Mesodermal cell (in vitro differentiated cells): ENCODE measurements at regions not wholly inside any gene's neighbourhood (a gene's known extent, or its start where the extent isn't known, plus 50 kb on each side); places are given as distances from the start of the nearest gene placed in this dataset.
"Not testable (repeated sequence)": the region's sequence is repeated elsewhere in the genome, so short reads cannot be mapped to it uniquely, and the experiment has no call there.

Source experiments
- H3K27ac ChIP-seq: 2 replicates; pipeline ENCODE4 v1.7.0; 2013; ENCODE audit warnings: mild to moderate bottlenecking, low read depth, low read length, moderate library complexity; ENCODE audit not compliant: severe bottlenecking
- H3K36me3 ChIP-seq: 2 replicates; pipeline ENCODE4 v1.7.1; 2013; ENCODE audit warnings: mild to moderate bottlenecking, low read length, moderate library complexity; ENCODE audit not compliant: control insufficient read depth, insufficient read depth
- H3K4me1 ChIP-seq: one replicate; pipeline ENCODE4 v1.7.1; 2013; ENCODE audit warnings: mild to moderate bottlenecking, low read length; ENCODE audit not compliant: insufficient read depth, control insufficient read depth, poor library complexity, severe bottlenecking
- H3K4me3 ChIP-seq: 2 replicates; pipeline ENCODE4 v1.7.0; 2013; ENCODE audit warnings: low read length, control low read depth, mild to moderate bottlenecking; ENCODE audit not compliant: insufficient read depth, poor library complexity, severe bottlenecking; ENCODE audit errors: extremely low read depth
- H3K9me3 ChIP-seq: 2 replicates; pipeline ENCODE4 v1.7.1; 2013; ENCODE audit warnings: mild to moderate bottlenecking, low read length, moderate library complexity; ENCODE audit not compliant: control insufficient read depth
- WGBS, 2 experiments: methylation state at CpG; one replicate each; pipeline ENCODE4 v1.1.5; 2013; ENCODE audit warnings: missing lambda C conversion rate in 2 of 2; ENCODE audit not compliant: insufficient coverage in 2 of 2; 5-methylcytosine and 5-hydroxymethylcytosine counted together

DNA sequence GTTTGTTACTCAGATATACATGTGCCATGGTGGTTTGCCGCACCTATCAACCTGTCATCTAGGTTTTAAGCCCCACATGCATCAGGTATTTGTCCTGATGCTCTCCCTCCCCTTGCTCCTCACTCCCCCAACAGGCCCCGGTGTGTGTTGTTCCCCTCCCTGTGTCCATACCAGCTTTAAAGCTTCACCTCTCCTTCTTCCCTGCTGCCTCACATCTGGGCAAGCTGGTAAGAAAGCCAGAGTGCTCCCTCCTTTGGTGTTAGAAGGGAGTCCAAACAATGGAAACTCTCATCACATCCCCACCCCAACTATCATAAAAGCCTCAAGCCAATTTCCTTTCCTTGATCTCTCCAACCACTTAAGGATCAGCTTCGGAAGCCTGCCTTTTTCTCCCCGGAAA is 1115.6 kb upstream of the GOT2 start:
- Histone ChIP-seq H3K9me3 (peaks cover under 1% of the 10 kb centered on the region), H3K36me3 (no peaks in the 10 kb centered on the region), H3K4me3 (no peak overlapping the region), H3K4me1 (no peaks in the 10 kb centered on the region), H3K27ac (no peak overlapping the region)
- WGBS, 2 experiments, result 50 to 65% methylated on average over 2 of the region's 4 CpGs

DNA sequence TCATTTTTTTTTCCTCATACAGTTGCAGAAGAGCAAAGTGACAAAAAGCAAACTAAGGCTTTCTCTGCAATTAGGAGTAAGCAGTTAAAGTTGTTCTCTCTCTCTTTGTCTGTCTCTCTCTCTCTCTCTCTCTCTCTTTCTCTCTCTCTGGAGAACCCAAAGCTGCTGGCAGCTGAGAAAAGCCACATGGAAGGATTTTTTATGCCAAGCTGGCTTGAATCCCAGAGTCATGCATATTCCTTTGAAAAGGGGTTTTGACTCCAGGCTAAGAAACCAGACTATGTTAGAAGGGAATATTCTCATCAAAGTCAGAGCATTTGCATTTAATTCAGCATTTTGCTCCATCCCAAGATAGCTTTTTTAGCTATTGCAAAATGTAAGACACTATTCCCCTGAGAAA is 1114.2 kb upstream of the GOT2 start:
- H3K36me3 ChIP-seq, result no peaks in the 10 kb centered on the region
- peaks cover 3% of the 10 kb centered on the region for H3K9me3 ChIP-seq
- no peaks in the 10 kb centered on the region for H3K4me1 ChIP-seq
- H3K4me3 ChIP-seq, result no peak overlapping the region
- no peak overlapping the region for H3K27ac ChIP-seq

DNA sequence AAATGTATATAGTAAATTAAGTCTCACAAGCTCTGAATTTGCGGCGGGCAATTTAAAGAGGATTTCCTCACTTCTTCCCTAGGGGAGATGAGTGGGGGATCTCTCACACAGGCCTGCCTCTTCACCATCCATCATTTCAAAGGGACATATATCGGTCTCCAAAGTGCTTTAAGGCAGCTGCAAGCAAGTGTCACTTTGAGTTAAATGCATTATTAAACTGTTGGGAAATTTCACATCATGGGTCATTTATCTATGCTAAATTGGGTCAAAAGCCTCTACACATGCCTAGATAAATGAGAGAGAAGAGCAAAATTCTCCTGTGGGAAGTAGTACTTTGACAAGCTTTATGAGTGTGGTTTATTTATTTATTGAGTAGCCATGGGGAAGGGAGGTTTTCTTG is 1106.1 kb upstream of the GOT2 start:
- Histone ChIP-seq H3K36me3 (no peaks in the 10 kb centered on the region), H3K9me3 (peaks cover 3% of the 10 kb centered on the region), H3K4me3 (no peak overlapping the region), H3K27ac (no peak overlapping the region), H3K4me1 (no peaks in the 10 kb centered on the region)
- WGBS, 2 experiments, result 57% methylated on average over 1 of the region's 3 CpGs; no CpG with 5 or more reads in 1 of the 2 experiments

DNA sequence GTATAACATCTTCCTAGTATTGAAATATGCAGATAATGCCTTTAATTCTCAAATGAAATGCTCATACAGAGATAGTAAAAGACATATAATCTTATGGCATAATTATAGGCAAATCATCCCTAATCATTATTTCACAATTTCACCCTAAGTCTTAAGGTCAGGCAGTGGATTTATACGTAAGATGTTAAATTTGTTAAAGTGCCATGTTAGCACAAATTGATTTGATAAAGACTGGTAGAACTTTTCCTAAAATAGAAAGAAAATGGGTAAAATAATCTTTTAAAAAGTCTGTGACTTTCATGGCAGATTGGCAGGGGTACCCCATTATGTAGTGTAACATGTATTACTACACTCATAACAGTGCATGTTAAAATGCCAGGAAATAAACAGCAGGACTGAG is 1092.7 kb upstream of the GOT2 start:
- no peaks in the 10 kb centered on the region for H3K4me1 ChIP-seq
- no CpG with 5 or more reads among the region's 1 CpG for WGBS, 2 experiments
- no peak overlapping the region for H3K4me3 ChIP-seq
- H3K27ac ChIP-seq, result no peak overlapping the region
- no peaks in the 10 kb centered on the region for H3K36me3 ChIP-seq
- H3K9me3 ChIP-seq, result no peaks in the 10 kb centered on the region

DNA sequence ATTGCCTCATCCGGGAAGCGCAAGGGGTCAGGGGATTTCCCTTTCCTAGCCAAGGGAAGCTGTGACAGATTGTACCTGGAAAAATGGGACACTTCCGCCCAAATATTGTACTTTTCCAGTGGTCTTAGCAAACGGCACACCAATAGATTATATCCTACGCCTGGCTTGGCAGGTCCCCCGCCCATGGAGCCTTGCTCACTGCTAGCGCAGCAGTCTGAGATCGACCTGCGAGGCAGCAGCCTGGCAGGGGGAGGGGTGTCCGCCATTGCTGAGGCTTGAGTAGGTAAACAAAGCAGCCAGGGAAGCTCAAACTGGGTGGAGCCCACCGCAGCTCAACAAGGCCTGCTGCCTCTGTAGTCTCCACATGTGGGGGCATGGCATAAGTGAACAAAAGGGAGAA is 1075.4 kb upstream of the GOT2 start:
- not testable (repeated sequence) for H3K4me3 ChIP-seq, H3K4me1 ChIP-seq, H3K9me3 ChIP-seq, H3K36me3 ChIP-seq, H3K27ac ChIP-seq
- WGBS, 2 experiments, result 82 to 94% methylated on average over 10 to 11 of the region's 11 CpGs

DNA sequence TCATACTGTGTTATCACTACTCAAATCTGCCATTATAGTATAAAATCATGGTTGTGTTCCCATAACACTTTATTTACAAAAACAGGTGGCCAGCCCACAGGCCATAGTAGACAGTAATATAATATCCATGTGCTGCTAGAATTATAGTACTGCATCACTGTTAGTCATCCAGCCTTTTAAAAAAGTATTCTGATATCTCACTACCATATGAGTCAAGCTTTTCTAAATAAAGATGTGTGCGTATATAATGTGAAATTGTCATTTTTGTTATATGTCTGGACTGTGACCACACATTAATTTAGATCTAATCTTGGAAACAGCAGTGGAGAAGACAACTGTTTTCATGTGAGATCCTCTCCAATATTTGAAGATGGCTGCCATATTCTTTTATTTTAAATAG is 1049.1 kb upstream of the GOT2 start:
- Histone ChIP-seq H3K4me3 (no peak overlapping the region), H3K27ac (no peak overlapping the region), H3K4me1 (no peaks in the 10 kb centered on the region), H3K9me3 (no peaks in the 10 kb centered on the region), H3K36me3 (no peaks in the 10 kb centered on the region)
- WGBS, 2 experiments, result no CpG with 5 or more reads among the region's 1 CpG

DNA sequence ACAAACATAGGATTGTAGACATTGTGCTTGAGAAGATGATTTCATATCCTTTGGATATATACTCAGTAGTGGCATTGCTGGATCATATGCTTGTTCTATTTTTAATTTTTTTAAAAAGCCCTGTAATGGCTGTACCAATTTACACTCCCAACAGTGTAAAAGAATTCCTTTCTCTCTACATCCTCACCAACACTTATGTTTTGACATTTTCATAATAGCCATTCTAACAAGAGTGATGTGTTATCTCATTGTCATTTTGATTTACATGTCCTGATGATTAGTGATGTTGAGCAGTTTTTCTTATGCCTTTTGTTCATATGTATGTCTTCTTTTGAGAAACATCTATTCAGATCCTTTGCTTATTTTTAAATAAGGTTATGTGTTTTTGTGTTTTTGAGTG is 1039.2 kb upstream of the GOT2 start:
- Histone ChIP-seq H3K4me1 (no peaks in the 10 kb centered on the region), H3K4me3 (no peak overlapping the region), H3K36me3 (no peaks in the 10 kb centered on the region), H3K27ac (no peak overlapping the region), H3K9me3 (no peaks in the 10 kb centered on the region)

DNA sequence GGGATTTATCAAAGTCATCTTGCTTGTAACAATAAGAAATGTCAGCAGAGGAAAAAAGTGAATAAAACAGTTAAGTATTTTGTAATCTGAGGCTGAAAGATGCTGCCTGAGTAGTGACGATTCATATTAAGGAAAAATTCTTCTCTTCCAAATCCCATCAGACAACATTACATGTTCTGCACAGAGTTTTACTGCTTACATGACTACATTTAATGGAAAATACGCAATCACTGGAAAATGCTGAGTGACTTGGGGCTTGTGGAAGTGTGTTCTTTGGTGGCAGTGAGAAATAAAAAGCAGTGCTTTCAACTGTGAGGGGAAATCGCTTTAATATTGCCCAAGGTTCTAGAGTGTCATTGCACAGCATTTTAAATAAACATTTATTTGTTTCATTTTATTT is 1025.2 kb upstream of the GOT2 start:
- 100% methylated on average over 1 of the region's 3 CpGs; no CpG with 5 or more reads in 1 of the 2 experiments for WGBS, 2 experiments

DNA sequence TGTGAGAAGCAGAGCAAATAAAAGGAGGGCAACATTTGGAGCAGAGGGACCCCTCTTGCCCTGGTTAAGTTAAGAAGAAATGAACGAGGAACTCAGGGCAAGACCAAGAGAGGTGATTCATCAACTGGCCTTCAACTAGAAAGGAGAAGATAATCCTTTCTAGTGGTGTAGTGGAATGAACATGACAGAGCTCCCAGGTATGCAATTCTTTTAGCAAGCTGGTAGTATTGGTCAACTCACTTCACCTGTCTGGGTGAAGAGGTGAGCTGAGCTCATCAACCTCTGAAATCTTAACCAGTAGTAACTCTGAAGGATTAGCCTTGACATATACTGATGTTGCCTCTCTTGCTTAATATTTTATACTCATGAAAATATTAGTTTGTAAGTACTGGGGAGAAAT is 1024.7 kb upstream of the GOT2 start:
- Histone ChIP-seq H3K4me1 (no peaks in the 10 kb centered on the region), H3K36me3 (no peaks in the 10 kb centered on the region), H3K4me3 (no peak overlapping the region), H3K27ac (no peak overlapping the region), H3K9me3 (no peaks in the 10 kb centered on the region)
- WGBS, 2 experiments, result 83 to 86% methylated on average over 1 of the region's 1 CpG

More for the DNA sequence above, 1025.2 kb upstream of the GOT2 start:
- H3K9me3 ChIP-seq, result no peaks in the 10 kb centered on the region
- no peaks in the 10 kb centered on the region for H3K4me1 ChIP-seq
- no peak overlapping the region for H3K27ac ChIP-seq
- no peak overlapping the region for H3K4me3 ChIP-seq
- no peaks in the 10 kb centered on the region for H3K36me3 ChIP-seq

DNA sequence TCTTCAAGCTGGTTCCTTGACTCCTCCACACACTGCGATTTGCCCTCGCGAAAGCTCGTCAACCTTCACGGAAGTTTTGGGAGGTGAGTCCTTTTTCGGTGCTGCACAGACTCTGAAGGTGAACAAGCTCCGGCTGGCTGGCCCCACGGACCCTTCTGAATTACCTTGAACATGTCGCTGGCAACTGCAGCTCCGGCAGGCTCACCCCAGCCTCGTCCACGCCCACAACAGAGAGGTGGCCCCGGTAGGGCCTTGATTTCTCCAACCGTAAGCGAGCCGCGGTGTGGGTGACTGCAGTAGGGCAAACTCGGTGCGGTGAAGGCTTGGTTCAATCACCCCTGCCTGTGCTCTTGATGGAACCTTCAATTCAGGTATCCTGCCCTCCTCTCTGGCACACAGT is 1020.7 kb upstream of the GOT2 start:
- 89 to 90% methylated on average over 19 of the region's 19 CpGs for WGBS, 2 experiments
- Histone ChIP-seq H3K9me3 (no peaks in the 10 kb centered on the region), H3K4me3 (no peak overlapping the region), H3K27ac (no peak overlapping the region), H3K4me1 (no peaks in the 10 kb centered on the region), H3K36me3 (no peaks in the 10 kb centered on the region)

DNA sequence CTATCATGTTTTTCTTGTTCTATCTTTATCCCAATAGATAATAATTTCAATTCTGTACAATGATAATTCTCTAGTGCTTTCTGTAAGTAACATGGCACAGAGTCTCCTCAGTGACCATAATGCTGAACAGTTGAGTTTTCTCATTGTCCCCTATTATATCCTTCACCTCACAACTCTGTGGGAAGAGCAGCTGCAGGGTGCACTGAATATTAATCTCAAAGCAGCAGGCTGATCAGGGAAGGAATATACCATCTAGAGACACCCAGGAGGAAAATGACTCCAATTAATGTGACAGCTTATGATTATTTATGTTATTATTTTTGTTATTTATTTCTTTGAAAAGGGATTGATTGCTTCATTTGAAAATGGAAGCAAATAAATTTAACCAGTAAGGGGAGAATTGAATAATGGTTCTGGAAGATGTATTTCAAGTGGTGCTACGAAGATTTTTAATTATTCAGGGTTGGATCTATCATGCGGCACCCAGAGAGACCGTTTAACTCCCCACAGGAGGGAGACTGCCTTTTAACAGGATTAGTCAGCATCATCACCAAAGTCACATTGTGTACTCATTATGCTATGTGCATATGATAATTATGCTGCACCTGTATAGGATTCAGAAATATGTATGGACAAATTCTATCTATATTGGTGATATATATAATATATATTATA is 1015.7 kb upstream of the GOT2 start:
- WGBS, 2 experiments, result 100% methylated on average over 1 of the region's 3 CpGs; no CpG with 5 or more reads in 1 of the 2 experiments

More for the DNA sequence above, 1015.7 kb upstream of the GOT2 start:
- H3K36me3 ChIP-seq, result no peaks in the 10 kb centered on the region
- H3K4me1 ChIP-seq, result no peaks in the 10 kb centered on the region
- H3K27ac ChIP-seq, result no peak overlapping the region
- no peaks in the 10 kb centered on the region for H3K9me3 ChIP-seq
- no peak overlapping the region for H3K4me3 ChIP-seq
